Activated CD4-positive, CD25-positive, alpha-beta regulatory T cell treated with anti-CD3 and anti-CD28 coated beads, Interleukin-2, amount 50 U/mL, for 24 hours (primary cell): ENCODE measurements at regions not wholly inside any gene's neighbourhood (a gene's known extent, or its start where the extent isn't known, plus 50 kb on each side); places are given as distances from the start of the nearest gene placed in this dataset.
"Not testable (repeated sequence)": the region's sequence is repeated elsewhere in the genome, so short reads cannot be mapped to it uniquely, and the experiment has no call there.

Experiments used
- ATAC-seq, 2 donors: fragments of 150-1000 bp; cut with Tn5 transposase; one replicate each; pipeline ENCODE4 v1.10.0; 2021; ENCODE audit warnings: mild to moderate bottlenecking in 1 of 2, moderate library complexity in 1 of 2

DNA sequence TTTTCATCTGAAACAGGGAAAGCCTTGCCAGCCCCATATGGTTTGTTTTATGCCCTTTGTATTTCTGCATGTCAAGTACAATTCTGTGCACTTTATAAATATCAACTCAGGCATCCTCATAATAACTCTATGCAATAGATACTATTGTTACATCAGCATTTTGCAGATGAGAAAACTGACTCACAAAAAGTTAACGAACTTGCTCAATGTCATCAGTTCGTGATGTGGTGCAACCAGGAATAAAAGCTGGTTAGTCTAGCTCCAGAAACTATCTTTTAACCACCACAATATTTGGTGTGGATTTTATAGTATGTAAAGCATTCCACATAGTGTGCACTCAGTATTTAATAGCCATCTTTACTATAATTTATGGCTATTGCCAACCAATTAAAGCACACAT lies 134.9 kb downstream of the MRPS30 start:
- ATAC-seq = no peak

DNA sequence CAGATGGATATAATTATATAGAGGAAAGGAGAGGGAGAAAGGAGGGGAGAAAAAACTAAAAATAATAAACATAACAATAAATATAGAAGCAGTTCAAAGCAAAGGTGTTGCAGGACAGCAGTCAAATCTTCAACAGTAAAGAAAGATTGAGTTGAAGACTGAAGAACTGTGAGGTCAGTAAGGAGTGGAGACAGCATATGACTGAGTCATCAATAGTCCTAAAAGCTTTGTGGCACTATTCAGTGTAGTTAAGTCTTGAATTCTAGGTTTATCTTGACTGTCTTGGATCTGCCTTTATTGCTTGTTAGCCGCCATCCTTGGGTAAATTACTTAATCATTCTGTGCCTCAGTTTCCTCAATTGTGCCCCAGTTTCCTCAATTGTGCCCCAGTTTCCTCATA lies 137.0 kb downstream of the MRPS30 start:
- no peak for ATAC-seq

DNA sequence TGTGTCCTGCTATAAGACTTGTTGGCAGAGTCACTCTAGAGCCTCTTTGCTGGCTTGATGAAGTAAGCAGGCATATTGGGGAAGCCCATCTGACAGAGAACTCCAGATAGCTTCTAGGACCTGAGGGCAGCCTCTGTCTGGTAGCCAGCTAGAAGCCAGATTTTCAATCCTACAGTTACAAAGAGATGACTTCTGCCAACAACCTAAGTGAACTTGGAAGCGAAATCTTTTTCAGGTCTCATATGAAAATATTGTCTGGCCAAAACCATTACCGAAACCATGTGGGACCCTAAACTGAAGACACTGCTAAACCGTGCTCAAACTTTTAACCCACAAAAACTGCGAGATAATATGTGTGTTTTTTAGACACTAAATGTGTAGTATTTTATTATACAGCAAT lies 140.9 kb downstream of the MRPS30 start:
- ATAC-seq = no peak

DNA sequence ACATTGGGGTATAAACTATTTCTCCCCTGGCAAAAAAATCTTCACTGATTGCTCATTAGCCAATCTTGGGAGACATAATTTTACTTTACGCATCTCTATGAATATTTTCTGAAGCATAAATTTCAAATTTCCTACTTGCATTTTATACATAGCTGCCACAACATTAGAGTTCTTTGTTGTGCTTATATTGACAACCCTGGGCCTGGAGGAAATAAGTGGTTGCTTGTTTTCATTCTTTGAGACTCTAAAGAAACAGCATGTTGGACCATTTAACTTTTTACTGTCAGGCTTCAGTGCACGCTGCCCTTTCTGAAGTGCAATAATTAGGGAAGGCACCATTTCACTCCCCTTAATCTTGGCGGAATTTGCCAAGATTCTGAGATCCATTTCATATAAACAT lies 142.6 kb downstream of the MRPS30 start:
- ATAC-seq = no peak

DNA sequence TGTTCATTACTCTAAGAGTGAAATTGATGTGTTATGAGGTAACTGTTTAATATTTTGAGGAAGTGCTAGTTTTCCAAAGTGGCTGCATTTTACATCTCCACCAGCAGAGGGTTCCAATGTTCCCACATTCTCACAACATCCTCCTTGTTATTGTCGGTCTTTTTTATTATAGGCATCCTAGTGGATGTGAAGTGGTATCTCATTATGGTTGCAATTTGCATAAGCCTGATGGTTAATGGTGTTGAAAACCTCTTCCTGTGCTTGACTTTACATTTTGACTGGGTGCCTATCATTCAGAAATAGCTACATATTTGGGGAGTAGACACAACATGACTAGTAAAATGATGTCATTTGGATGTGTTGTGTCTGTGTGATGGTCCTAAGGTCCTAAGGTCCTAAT lies 143.6 kb downstream of the MRPS30 start:
- no peak for ATAC-seq

DNA sequence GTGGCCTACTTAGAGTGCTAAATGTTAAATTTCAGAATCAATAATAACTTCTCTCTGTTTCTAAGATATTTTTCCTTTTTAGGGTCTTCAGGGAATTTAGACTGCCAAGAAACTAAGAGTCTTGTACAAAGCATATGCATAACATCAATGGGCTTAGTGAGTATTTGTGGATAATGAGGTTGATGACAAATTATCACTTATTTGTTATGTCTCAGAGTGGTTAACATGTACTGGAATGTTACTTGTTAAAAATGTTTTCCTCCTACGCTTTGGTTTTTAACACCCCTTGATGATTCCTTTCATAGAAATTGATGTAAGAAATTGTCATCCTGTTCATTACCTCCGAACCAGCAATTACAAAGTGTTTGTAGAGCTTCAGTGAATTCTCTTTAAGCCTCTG lies 144.3 kb downstream of the MRPS30 start:
- no peak for ATAC-seq

DNA sequence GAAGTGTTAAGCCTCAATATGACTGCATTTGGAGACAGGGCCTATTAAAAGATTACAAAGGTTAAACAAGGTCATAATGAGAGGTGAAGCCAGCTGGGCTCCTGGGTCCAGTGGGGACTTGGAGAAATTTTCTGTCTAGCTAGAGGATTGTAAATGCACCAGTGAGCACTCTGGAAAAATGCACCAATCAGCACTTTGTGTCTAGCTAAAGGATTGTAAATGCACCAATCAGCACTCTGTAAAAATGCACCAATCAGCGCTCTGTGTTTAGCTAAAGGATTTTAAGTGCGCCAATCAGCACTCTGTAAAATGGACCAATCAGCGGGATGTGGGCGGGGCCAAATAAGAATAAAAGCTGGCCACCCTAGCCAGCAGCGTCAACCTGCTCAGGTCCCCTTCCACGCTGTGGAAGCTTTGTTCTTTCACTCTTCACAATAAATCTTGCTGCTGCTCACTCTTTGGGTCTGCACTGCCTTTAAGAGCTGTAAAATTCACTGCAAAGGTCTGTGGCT lies 150.3 kb downstream of the MRPS30 start:
- not testable (repeated sequence) for ATAC-seq

DNA sequence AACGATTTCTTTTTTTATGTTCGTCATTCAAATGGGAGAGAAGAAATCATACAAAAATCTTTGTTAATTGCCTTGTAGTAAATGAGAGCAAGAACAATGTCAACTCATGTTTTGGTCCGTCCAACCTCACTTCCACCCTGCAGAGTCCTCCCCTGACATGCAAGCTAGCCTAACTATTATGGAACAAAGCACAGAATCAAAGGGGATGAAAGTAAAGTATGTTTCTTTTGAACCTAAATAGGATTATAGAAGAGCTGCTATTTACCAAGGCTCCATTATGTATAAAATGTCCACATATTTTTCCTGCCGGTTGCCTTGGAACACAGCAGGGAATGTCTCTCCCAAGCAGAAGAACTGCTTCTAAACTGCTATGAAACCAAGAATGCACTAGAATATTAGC lies 161.1 kb downstream of the MRPS30 start:
- no peak for ATAC-seq

DNA sequence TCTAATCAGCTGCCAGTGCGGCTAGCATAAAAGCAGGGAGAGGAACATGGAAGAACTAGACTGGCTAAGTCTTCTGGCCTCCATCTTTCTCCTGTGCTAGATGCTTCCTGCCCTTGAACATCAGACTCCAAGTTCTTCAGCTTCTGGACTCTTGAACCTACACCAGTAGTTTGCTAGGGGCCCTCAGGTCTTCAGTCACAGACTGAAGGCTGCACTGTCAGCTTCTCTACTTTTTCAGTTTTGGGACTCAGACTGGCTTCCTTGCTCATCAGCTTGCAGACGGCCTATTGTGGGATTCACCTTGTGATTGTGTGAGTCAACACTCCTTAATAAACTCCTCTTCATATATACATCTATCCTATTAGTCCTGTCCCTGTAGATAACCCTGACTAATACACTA lies 162.2 kb downstream of the MRPS30 start:
- not testable (repeated sequence) for ATAC-seq

DNA sequence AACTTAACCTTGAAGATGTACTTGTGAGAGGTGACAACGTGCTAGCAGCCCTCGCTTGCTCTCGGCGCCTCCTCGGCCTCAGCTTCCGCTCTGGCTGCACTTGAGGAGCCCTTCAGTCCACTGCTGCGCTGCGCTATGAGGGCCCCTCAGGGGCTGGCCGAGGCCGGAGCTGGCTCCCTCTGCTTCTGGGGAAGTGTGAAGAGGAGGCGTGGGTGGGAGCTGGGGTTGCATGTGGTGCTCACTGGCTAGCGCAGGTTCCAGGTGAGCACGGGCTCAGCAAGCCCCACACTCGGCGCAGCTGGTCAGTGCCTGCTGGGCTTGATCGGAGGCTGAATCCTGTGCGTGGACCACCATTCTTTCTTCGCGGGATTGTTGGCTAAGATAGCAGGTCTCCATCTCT lies 166.1 kb downstream of the MRPS30 start:
- ATAC-seq = no peak

DNA sequence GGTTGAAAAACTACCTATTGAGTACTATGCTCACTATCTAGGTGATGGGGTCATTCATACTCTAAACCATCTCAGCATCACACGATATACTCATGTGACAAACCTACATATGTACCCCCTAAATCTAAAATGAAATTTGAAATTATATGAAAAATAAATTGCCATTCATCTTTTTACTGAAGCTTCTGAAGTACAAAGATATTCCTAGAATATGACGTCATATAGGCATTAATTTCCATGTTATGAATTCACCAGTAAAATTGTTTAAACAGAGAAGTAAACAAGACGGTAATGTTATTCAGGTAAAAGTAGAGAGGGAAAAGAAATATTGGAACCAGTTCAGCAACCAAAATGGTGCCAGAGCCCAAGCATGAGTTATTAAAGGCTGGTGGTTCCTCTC lies 173.0 kb downstream of the MRPS30 start:
- no peak for ATAC-seq

DNA sequence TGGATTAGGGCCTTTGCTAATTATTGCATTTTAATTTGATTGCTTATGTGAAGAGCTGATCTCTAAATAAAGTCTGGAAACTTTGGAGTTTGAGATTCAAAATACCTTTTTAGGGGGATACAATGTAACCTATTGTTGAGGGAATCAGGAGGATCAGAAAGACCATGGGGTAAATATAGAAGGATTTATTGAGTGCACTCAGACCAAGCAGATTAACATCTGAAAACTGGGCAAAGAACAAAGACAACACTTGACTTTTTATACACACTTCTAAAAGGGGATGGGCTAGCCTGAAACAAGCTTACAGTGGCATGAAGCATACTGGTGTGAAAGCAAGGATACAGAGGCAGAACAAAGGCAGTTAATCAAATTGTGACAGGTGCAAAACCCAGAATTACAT lies 174.3 kb downstream of the MRPS30 start:
- no peak for ATAC-seq

DNA sequence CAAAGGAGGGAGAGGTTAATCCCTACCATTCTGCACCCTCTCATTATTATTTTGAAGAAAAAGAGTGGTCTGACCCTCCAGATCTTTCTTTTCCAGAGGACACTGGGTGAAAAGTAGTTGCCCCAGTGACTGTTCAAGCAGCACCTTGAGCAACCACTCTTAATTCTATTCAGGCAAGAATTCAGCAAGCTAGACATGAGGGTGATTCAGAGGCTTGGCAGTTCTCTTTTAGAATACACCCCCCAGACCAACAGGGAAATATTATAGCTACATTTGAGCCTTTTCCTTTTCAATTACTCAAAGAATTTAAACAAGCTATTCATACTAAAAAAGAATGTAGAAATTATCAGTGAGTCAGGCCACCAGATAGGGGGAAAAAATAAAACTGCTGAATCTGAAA lies 178.3 kb downstream of the MRPS30 start:
- no peak for ATAC-seq

DNA sequence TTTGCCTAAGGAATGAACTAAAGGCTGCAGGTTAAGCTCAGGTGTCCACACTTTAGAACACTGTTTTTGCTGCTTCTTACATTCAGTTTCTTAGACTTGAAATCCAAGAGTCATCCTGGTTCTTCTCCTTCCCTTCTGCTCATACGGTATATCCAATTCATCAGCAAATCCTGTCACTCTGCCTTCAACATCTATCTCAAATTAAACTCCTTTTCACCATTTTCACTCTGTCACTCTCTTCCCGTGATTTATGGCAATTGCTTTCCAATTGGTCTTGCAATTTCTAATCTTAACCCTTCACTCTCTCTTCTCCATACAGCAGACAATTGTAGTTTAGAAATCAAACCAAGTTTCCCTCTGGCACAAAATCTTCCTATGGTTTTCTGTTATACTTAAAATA lies 182.9 kb downstream of the MRPS30 start:
- ATAC-seq = no peak

DNA sequence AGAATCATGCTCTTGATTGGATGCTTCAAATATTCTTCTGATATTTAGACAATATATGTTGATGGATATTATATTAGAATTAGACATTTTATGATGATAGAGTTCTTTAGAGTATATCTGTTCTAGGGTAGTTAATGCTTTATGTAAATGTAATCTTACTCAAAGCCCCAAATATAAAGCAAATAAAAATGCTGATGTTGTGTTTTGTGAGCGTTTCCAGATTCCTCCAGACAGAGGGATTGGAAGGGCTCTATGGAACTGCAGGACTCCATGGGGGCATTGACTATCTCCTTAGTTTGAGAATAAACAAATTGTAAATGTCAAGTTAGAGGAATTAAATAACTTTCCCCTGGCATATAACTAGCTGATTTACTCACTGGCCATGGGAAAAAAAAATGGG lies 184.5 kb downstream of the MRPS30 start:
- ATAC-seq = no peak

DNA sequence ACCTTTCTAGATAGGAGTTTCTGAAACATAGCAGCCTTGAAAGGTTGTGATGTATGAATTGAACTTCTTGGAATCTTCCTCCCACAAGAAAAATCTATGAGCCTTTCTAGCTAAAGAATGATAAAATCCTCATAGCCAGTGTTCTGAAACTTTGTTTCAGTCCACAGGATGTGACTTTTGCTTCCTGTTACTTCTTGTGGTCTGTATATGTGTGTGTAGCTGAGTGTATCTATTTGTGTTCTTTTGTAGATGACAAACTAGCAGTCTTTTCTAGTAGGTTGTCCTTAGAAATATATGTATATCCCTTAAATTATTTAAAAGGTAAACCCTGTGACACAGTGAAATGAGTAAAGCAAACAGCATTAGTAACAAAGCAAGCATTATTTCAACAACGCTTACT lies 188.8 kb downstream of the MRPS30 start:
- no peak for ATAC-seq

DNA sequence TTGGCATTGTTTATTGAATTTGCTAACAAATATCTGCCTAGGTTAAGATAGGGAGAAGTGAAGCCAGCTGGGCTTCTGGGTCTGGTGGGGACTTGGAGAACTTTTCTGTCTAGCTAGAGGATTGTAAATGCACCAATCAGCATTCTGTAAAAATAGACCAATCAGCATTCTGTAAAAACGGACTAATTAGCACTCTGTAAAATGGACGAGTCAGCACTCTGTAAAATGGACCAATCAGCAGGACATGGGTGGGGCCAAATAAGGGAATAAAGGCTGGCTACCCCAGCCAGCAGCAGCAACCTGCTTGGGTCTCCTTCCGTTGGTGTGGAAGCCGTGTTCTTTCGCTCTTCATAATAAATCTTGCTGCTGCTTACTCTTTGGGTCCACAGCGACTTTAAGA lies 198.4 kb downstream of the MRPS30 start:
- not testable (repeated sequence) for ATAC-seq

DNA sequence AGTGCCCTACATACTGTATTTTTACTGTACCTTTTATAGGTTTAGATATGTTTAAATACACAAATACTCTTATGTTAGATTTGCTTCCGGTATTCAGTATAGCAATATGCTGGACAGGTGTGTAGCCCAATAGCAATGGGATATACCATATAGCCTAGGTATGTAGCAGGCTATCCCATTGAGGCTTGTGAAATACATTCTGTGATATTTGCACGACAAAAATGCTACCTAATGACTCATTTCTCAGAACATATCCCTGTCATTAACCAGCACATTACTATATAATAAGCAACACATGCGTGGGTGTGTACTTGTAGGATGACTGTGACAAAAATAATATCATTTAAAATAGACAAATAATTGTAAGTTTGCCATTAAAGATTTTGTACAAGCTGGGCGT lies 208.8 kb downstream of the MRPS30 start:
- ATAC-seq = no peak

DNA sequence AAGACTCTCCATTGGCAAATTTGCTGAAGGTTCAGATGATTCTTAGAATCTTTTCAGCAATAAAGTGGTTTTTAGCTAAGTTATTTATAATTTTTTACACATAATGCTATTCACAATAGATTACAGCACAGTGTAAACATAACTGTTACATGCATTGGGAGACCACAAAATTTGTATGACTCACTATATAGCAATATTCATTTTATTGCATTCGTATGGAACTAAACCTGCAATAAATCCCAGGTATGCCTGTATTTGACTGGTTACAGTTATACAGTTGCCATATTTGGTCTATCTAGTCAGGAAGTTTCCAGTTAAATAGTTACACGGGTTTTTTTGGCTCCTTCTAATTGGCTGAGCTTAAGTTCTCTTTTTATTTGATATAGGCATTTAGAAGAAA lies 220.8 kb downstream of the MRPS30 start:
- ATAC-seq = no peak

DNA sequence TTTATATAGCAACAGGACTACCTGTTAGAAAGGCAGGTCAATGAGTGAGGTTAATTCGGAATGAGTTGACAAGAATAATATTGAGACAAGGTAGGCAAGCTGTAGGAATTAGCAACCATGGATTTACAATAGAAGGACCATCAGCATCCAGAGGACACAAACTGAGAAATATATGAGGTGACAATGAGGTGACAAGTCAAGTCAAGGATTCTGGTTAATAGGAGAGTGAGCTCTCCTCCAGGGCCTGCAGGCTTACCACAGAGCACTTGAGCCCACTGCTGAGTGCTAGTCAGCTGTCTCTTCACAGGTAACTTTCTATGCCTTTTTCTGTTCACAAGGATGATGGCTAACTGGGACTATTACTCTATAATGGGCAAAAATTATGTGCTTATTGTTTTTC lies 227.2 kb downstream of the MRPS30 start:
- no peak for ATAC-seq

DNA sequence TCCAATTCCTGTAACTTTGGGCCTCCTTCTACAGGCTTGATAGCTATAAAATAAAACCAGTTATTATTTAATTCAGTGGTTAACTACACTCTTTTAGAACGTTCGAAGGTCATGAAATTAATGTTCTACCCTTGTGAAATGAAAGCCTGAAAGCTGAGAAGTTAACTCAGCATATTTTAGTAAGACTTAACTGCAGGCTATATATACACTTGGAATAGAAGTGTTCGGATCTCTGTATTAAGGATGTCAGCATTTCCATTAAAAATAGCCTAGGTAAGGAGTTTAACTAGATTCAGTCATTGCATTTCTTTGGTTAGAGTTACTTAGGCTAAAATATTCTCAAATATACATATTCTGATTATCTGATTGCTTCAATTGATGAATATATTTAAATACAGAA lies 229.2 kb downstream of the MRPS30 start:
- ATAC-seq = no peak

DNA sequence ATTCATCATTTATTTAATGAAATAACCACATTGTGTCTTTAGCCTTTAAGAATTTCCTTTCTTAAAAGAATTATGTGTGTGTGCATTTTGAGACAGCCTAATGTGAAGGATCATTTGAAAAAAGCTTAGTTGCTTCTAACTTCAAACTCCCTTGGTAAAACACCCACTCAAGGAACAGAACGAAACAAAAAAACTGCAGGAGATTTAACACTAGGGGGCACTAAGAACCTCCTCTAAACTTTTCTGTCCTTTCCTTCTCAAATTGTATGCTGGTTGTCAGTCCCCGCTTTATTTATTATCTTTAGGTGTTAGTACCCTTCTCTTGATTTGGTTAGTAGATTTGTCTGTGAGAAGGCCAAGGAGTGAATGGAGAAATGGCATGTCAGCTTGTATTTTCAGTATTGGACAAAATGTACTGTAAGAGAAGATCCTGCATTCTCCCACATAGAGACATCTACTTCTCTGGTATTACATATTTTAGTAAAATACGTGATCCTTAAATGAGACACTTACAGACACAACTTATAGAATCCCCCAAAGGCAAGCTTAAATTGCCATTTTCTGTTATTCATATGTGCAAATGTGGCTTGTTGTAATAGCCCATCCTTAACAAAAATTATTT lies 229.7 kb downstream of the MRPS30 start:
- ATAC-seq = no peak

DNA sequence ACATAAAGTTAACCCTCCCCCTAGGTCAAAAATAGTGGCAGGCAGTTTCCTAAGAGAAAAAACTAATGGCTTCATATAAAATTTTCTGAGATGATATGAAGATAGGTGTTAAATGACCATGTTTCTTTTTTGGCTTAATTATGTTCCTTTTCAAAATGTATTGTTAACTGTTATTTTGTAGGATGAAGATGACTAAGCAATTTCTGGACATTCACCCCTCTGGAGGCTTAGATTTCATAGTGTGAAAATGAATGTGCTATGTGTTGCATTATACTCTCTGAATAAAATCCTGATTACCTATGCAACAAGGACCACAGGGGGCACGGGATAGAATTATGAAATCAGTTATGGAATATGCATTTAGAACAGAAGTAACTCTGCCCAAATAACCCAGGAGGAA lies 233.5 kb downstream of the MRPS30 start:
- ATAC-seq = no peak

DNA sequence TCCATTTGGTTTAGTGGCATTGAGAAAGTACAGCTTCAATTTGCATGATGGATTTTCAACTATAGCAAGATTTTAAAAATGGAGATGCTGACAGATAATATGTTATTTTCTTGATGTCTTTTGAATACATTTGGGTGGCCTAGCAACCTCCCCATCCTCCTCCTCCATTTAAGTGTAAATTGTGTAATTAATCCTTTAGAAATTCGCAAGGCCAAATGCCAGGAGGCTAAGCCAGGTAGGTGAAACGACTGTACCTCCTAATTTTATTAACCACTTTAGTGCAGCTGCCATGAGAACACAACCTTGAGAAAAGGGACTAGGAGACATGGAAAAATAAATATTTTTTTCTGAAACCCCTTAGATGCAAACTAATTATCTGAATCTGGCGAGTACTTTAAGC lies 248.8 kb downstream of the MRPS30 start:
- no peak for ATAC-seq

DNA sequence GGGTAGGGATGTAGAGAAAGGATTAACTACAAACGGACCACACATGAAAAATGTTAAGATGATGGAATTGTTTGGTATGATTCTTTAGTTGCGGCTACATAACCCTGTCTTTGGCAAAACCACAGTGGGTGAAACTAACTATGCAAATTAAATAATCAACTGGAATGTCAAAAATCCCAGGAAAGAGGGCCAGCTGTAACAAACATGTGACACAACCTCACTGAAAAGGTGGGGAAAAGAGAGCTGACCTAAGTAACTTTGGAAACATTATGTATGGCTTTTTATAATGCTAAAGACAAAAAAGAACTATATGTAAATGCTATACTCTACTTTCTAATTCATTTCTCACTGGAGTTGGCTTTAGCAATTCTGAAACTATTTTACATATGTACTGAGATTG lies 252.0 kb downstream of the MRPS30 start:
- ATAC-seq = no peak

DNA sequence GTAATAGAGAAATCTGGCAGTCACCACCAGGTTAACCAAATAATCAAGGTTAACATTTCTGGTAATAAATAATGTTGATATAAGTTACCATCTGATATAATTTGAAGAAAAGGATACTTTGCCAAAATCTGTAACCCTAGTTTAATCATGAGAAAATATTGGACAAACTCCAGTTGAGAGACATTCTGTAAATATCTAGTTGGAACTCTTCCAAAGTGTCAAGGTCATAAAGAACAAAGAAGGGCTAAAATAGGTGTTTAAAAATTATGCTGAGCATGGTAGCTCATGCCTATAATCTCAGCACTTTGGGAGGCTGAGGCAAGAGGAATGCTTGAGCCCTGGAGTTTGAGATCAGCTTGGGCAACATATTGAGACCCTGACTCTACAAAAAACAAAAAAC lies 253.3 kb downstream of the MRPS30 start:
- ATAC-seq = no peak
